AG09319 (cell line): ENCODE measurements at regions not wholly inside any gene's neighbourhood (a gene's known extent, or its start where the extent isn't known, plus 50 kb on each side); places are given as distances from the start of the nearest gene placed in this dataset.
"Not testable (repeated sequence)": the region's sequence is repeated elsewhere in the genome, so short reads cannot be mapped to it uniquely, and the experiment has no call there.

Experiments used
- DNase-seq: peaks from one replicate; pipeline ENCODE4 v3.0.0-alpha.2; 2010; ENCODE audit warnings: low read depth; ENCODE audit errors: extremely low read depth
- TF ChIP-seq, protein P1 (sequence below): IDR thresholded peaks from 2 replicates; pipeline ENCODE4 v1.5.1; 2011; ENCODE audit warnings: low read depth, mild to moderate bottlenecking, inconsistent platforms, low read length, moderate library complexity

DNA sequence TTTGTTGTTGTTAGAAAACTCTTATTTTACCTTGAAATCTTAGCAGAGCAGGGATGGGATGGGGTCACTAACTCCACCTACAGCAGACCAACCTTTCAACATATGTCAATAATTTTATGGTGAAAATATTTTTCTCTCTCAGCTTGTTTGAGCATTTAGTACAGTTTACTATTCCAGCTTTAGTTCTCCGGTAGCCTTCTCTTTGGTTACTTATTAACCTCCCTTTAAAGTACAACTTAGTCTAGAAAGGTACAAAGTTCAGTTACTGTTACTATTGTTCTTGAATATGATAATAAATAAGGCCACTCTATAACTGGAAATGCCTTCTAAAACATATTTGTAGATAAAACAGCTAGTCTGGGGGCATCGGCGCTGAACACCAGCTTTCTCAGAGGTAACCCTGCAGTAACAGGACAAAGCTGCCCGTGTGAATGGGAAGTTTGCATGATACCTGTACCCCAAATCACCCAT, 233.3 kb downstream of the PCSK1 start:
- DNase-seq: no peak

DNA sequence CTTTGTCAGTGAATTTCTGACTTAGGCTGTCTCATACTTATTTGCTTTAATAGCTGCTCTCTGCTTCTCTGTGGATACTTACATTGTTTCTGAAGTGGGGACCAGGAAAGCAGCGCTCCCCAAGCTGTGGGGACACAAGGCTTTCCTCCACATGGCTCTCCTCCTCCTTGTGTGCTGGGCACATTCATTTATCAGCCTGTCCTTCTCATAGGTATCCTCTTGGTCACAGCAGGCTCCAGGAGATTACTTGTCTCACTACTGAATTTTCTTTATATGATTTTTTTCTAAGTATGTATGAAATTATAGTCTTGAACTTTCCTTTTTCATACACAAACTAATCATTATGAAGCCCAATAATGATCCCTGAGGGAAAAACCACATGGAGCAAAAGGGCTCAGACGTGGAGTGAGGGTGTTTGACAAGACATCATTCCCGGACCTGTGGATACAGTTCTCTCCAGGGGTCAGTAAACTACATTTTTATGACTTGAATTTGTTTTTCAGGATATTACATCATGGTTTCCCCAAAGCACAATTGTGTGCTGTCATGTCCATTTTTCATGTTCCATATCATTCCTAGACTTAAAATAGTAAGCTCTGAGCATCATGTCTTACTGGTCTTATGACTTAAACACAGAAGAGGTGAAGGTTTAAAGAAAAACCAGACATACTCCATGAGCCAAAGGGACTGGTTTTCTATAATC, 234.5 kb downstream of the PCSK1 start:
- DNase-seq: no peak
- TF ChIP-seq, protein P1, sequence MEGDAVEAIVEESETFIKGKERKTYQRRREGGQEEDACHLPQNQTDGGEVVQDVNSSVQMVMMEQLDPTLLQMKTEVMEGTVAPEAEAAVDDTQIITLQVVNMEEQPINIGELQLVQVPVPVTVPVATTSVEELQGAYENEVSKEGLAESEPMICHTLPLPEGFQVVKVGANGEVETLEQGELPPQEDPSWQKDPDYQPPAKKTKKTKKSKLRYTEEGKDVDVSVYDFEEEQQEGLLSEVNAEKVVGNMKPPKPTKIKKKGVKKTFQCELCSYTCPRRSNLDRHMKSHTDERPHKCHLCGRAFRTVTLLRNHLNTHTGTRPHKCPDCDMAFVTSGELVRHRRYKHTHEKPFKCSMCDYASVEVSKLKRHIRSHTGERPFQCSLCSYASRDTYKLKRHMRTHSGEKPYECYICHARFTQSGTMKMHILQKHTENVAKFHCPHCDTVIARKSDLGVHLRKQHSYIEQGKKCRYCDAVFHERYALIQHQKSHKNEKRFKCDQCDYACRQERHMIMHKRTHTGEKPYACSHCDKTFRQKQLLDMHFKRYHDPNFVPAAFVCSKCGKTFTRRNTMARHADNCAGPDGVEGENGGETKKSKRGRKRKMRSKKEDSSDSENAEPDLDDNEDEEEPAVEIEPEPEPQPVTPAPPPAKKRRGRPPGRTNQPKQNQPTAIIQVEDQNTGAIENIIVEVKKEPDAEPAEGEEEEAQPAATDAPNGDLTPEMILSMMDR: no peak

More for the DNA sequence above, 233.3 kb downstream of the PCSK1 start:
- TF ChIP-seq, protein P1: no peak

DNA sequence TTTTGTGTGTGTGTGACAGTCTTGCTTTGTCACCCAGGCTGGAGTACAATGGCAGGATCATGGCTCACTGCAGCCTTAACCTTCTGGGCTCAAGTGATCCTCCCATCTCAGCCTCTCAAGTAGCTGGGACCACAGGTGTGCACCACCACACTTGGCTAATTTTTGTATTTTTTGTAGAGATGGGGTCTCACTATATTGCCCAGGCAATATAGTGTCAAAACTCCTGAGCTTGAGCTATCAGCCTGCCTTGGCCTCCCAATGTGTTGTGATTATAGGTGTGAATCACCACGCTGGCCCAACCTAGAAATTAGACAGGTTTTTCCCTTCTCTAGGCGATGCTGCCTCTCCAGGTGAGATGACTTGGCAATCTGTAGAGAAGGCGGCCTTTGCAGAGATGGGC, 235.3 kb downstream of the PCSK1 start:
- not testable (repeated sequence) for DNase-seq

DNA sequence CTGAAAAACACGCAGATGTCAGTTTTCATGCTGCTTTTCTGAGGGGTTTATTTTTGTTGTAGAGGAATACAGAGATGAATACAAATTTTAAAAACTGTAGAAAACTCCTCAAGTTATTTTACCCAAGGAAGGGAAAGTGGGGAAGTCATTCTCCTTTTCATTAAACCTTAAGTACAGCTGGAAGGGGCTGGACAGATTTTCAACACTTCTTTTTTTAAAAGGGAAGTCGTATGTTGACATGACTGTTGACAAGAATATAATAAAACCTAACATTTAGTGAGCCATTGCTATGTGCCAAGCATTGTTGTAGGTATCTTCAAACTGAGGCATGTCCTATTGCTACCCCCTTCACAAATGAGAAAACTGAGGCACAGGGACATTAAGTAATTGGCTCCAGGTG, 235.7 kb upstream of the ELL2 start:
- DNase-seq: no peak
- TF ChIP-seq, protein P1: no peak

DNA sequence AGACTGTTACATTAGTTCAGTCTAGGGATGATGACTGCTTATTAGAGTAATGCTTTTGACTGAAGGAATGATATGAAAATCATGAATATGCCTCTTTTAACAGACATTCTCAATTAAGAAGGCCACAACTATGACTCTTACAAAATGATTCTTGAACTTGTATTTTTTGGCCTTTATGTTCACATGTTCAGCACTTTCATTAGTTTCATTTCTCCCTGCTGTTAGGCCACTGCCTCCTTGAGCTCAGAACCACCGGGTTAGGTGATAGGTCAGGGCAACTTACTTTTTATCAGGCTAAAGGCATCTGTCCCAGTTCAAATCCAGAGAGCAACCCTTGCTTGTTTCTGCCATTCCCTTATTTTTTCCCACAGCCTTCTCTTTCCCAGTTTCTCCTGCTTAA, 235.2 kb upstream of the ELL2 start:
- no peak for DNase-seq
- TF ChIP-seq, protein P1: no peak

DNA sequence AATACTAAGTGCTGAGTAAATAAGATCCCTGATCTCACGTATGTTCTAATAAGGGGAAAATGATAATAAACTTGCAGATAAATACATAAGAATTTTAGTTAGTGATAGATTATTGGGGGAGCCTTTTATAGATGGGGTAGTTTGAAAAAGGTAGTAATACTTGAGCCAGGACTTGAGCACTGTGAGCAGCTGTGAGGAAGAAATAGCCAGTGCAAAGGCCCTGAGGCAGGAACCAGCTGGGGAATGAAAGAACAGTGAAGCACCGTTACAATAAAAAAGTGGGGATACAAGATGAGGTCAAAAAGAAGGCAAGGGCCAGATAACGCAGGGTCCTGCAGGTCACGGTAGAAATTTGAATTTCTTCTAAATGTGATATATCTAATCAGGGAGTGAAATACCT, 234.8 kb upstream of the ELL2 start:
- TF ChIP-seq, protein P1: no peak
- no peak for DNase-seq

DNA sequence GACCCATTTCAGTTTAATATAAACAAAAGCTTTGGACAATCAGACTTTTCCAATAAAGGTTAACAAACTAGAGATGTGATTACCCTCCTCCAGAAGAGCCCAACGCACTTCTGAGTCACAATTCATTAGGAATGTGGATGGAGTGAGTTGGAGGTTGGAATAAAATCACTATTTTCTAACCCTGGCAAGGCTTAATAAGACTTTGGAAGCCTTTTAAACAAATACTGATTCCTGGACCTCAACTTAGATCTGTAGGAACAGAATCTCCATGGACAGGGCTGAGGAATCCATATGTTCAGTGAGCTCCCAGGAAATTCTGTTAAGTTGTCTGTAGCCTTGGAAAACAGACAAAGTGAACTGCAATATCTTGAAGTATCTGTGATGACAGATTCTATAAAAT, 233.5 kb upstream of the ELL2 start:
- DNase-seq: no peak
- TF ChIP-seq, protein P1: no peak

DNA sequence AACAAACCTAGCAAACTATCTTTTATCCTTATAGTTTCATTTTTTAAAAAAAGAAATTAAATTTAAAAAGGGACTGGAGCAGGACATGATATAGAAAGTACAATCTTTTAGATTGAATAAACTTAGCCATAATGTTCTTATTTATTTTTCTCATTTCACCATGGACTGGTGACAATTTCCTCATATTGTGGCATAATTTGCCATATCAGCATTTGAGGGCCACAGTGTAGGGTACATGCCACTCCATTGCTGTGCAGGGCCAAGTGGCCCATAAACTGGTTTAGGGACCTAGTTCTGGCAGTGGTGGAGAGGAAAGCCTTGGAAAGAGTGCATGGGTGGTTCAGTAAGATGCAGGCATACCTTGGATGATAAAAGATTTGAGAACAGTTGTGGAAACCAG, 232.9 kb upstream of the ELL2 start:
- DNase-seq: no peak
- TF ChIP-seq, protein P1: no peak
